GM12872 (cell line): ENCODE measurements at regions not wholly inside any gene's neighbourhood (a gene's known extent, or its start where the extent isn't known, plus 50 kb on each side); places are given as distances from the start of the nearest gene placed in this dataset.

Experiments
- CTCF ChIP-seq: IDR thresholded peaks from 3 replicates; pipeline ENCODE4 v1.5.1; 2011; ENCODE audit warnings: low read depth, mild to moderate bottlenecking, low read length, moderate library complexity; ENCODE audit not compliant: insufficient read depth

- no peak for TF ChIP-seq CTCF
These were observed 88.2 kb downstream of the KLHL28 start for GRCh38 chr14:44873536-44873935.

- no peak for TF ChIP-seq CTCF
These were observed 95.0 kb downstream of the KLHL28 start for GRCh38 chr14:44866770-44867169.

- no peak for TF ChIP-seq CTCF
These were observed 95.4 kb downstream of the KLHL28 start for GRCh38 chr14:44866322-44866721.

- TF ChIP-seq CTCF: no peak
These were observed 98.5 kb downstream of the KLHL28 start for GRCh38 chr14:44863271-44863670.

- no peak for TF ChIP-seq CTCF
These were observed 107.6 kb downstream of the KLHL28 start for GRCh38 chr14:44854114-44854513.

- no peak for TF ChIP-seq CTCF
These were observed 114.0 kb downstream of the KLHL28 start for GRCh38 chr14:44847526-44848309.

- peak; percentile 90 for TF ChIP-seq CTCF
These were observed 115.4 kb downstream of the KLHL28 start for GRCh38 chr14:44846232-44846824.
